ENCODE measurements at regions not wholly inside any gene's neighbourhood (a gene's known extent, or its start where the extent isn't known, plus 50 kb on each side); places are given as distances from the start of the nearest gene placed in this dataset.

GRCh38 chr11:29373725-29374124 lies 643.1 kb downstream of the KCNA4 start:
- ChIA-PET CTCF (no interaction called here), POLR2A (no interaction called here), RAD21 (ENCODE audit: low non-redundant PET in 1 of 2, low total read pairs in 2 of 2, uncharacterized antibody in 2 of 2, unreplicated experiment in 2 of 2) (no interaction called here)
- no peaks in the 10 kb centered on the region for H3K36me3 ChIP-seq (ENCODE audit: control insufficient read depth in 1 of 2, insufficient read depth in 2 of 2, low read length in 2 of 2)
- H2AFZ ChIP-seq (ENCODE audit: low read depth, low read length, poor library complexity, severe bottlenecking): no peak overlapping the region
- peaks cover 3 to 4% of the 10 kb centered on the region in 2 experiments; a peak in 1 of 4 replicates for H3K9me3 ChIP-seq (ENCODE audit: control insufficient read depth in 1 of 2, insufficient read depth in 1 of 2, low read depth in 1 of 2, low read length in 2 of 2)
- H3K9ac ChIP-seq (ENCODE audit: low read length): no peak overlapping the region
- H3K9me2 ChIP-seq (ENCODE audit: insufficient read depth): no peaks in the 10 kb centered on the region
- no peaks in the 10 kb centered on the region for H4K20me1 ChIP-seq (ENCODE audit: insufficient read depth)
- TF ChIP-seq FOSL1 (IDR thresholded peaks at IDR 0.05; ENCODE audit: low read depth): no peak
- TF ChIP-seq CBX3 (IDR thresholded peaks at IDR 0.05; ENCODE audit: low read depth): no peak
- TF ChIP-seq JUND (IDR thresholded peaks at IDR 0.05): no peak
- H3K27me3 ChIP-seq (ENCODE audit: insufficient read depth, low read length): no peaks in the 10 kb centered on the region
- no peak overlapping the region for H3K4me2 ChIP-seq (ENCODE audit: low read length)
- ATAC-seq (no peak), DNase-seq (ENCODE audit: low read depth, low spot score) (no peak)
- H3K27ac ChIP-seq (ENCODE audit: low read depth, low read length): no peak overlapping the region
- no peak overlapping the region for H3K4me3 ChIP-seq (replicated peaks in 1 of 2; ENCODE audit: low read depth in 1 of 2, low read length in 2 of 2)
- intact Hi-C loops (cut with micrococcal nuclease): no loop called here
- no peaks in the 10 kb centered on the region for H3K4me1 ChIP-seq (ENCODE audit: control insufficient read depth in 1 of 2, insufficient read depth in 2 of 2, low read length in 2 of 2)
- BruUV-seq (replicated peaks): no TSS peak
- H3K79me2 ChIP-seq (ENCODE audit: insufficient read depth, low read length): no peaks in the 10 kb centered on the region

GRCh38 chr11:29368126-29368525 lies 648.7 kb downstream of the KCNA4 start:
- Histone ChIP-seq H3K9me2 (ENCODE audit: insufficient read depth) (no peaks in the 10 kb centered on the region), H3K79me2 (ENCODE audit: insufficient read depth, low read length) (no peaks in the 10 kb centered on the region), H3K9ac (ENCODE audit: low read length) (no peak overlapping the region), H3K4me3 (replicated peaks in 1 of 2; ENCODE audit: low read depth in 1 of 2, low read length in 2 of 2) (no peak overlapping the region), H3K27ac (ENCODE audit: low read depth, low read length) (no peak overlapping the region), H3K9me3 (ENCODE audit: control insufficient read depth in 1 of 2, insufficient read depth in 1 of 2, low read depth in 1 of 2, low read length in 2 of 2) (no peaks in the 10 kb centered on the region), H4K20me1 (ENCODE audit: insufficient read depth) (no peaks in the 10 kb centered on the region), H2AFZ (ENCODE audit: low read depth, low read length, poor library complexity, severe bottlenecking) (no peak overlapping the region), H3K4me2 (ENCODE audit: low read length) (no peak overlapping the region), H3K27me3 (ENCODE audit: insufficient read depth, low read length) (no peaks in the 10 kb centered on the region), H3K36me3 (ENCODE audit: control insufficient read depth in 1 of 2, insufficient read depth in 2 of 2, low read length in 2 of 2) (no peaks in the 10 kb centered on the region), H3K4me1 (ENCODE audit: control insufficient read depth in 1 of 2, insufficient read depth in 2 of 2, low read length in 2 of 2) (no peaks in the 10 kb centered on the region)
- DNase-seq (ENCODE audit: low read depth, low spot score) (no peak), ATAC-seq (no peak)
- ChIA-PET POLR2A (no interaction called here), CTCF (no interaction called here), RAD21 (ENCODE audit: low non-redundant PET in 1 of 2, low total read pairs in 2 of 2, uncharacterized antibody in 2 of 2, unreplicated experiment in 2 of 2) (no interaction called here)
- no TSS peak for BruUV-seq (replicated peaks)
- intact Hi-C loops (cut with micrococcal nuclease): no loop called here
- TF ChIP-seq EGR1 (IDR thresholded peaks at IDR 0.05; ENCODE audit: low read depth) (no peak), FOSL1 (IDR thresholded peaks at IDR 0.05; ENCODE audit: low read depth) (no peak), ATF3 (IDR thresholded peaks at IDR 0.05) (no peak), POLR2AphosphoS5 (IDR thresholded peaks at IDR 0.05; ENCODE audit: low read depth, low read length) (no peak), YY1 (IDR thresholded peaks at IDR 0.05; ENCODE audit: extremely low read depth, insufficient replicate concordance, low read depth, low read length) (no peak), REST (IDR thresholded peaks at IDR 0.05; ENCODE audit: low read depth) (no peak), SRF (IDR thresholded peaks at IDR 0.05; ENCODE audit: low read depth) (no peak), JUND (IDR thresholded peaks at IDR 0.05) (no peak), ZFX (IDR thresholded peaks at IDR 0.05) (no peak), CEBPB (IDR thresholded peaks at IDR 0.05; ENCODE audit: low read depth) (no peak), MAX (IDR thresholded peaks at IDR 0.05) (no peak), ZNF274 (IDR thresholded peaks at IDR 0.05; ENCODE audit: low read depth, low read length) (no peak), CBX3 (IDR thresholded peaks at IDR 0.05; ENCODE audit: low read depth) (no peak), SP1 (IDR thresholded peaks at IDR 0.05; ENCODE audit: low read depth) (no peak), EZH2 (IDR thresholded peaks at IDR 0.05) (no peak), CTCF (IDR thresholded peaks at IDR 0.05 in 2 of 3, conservative IDR thresholded peaks at IDR 0.05 in 1 of 3; ENCODE audit: borderline replicate concordance in 1 of 3, insufficient read depth in 1 of 3, low read depth in 2 of 3, low read length in 2 of 3) (no peak), TCF7L2 (IDR thresholded peaks at IDR 0.05; ENCODE audit: borderline replicate concordance, extremely low read depth, insufficient read depth, insufficient read length) (no peak)
